Stimulated activated naive CD4-positive, alpha-beta T cell (primary cell): ENCODE measurements at regions not wholly inside any gene's neighbourhood (a gene's known extent, or its start where the extent isn't known, plus 50 kb on each side); places are given as distances from the start of the nearest gene placed in this dataset.

Experiments used
- DNase-seq, 6 experiments: peaks; one replicate each; lab custom pipeline; 2025; lab: John Stamatoyannopoulos, UW

DNA sequence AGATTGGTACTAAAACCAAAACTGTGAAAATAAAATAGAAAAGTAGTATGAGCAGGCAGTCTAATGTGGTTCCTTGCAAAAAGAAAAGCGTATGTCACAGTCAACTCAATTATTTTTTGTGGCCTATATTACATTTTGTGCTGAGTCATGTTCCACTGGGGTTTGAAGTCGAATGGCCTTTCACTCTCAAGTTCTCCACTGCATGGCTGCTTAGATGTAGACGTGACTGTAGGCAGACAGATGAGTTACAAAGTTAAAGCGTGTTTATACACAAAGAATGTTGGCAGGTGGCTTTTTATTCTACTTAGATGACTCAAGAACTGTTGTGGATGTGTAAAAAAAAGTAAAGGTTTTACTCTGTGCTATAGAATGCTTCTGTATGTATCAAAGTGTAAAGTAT is 133.9 kb downstream of the SLITRK6 start:
- DNase-seq = no peak

DNA sequence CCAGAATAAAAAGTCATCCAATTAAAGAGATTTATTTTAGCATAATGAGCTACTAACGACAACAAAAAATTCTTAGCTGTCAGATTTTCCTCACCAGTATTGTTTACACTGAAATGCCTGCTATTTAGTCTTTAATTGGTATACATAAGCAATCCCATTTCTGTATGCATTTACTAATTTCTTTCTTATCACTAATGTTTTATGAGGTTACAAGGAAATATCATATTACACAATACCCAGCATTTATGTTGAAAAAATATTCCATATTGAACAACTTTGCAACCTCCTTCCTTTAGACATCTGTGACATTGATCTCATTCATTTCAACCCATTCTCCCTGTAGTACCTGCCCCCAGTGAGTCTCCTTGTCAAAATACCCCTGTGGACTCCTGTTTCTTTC is 135.4 kb downstream of the SLITRK6 start:
- DNase-seq = no peak

DNA sequence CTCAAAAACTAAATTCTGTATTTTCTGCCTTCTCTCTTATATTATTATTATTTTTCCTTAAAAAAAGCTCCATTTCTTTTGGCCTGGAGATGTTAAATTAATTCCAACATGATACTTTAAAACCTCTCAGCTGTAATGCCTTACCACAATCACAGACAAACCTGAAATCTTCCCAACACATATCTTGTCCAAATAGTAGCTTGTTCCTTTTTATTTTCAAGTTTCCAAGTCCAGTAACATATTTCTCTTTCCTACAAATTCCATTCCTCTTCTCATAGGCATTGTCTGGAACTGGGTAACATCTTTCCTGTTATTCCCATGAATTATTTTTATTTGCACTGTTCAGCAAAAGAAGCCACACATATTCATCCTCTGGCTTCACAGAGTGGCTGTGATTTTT is 137.0 kb downstream of the SLITRK6 start:
- no peak for DNase-seq

DNA sequence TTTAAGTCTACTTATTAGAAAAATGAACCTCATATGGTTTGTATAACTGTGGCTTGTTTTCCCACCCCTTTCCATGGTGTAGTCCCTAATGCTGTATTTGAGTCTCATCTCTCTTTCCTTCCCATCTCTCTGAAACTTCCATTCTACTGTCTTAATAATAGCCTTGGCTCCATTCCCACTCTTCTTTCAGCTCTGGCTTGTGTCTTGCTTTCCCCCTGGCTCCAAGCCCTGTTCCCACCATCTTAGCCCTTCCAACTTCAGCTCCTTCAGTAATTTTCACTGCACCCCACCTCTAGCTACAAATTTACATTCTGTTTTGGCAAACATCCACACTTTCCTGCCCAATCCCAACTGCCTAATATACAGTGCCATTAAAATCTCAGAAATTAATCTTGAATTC is 137.5 kb downstream of the SLITRK6 start:
- DNase-seq = no peak

DNA sequence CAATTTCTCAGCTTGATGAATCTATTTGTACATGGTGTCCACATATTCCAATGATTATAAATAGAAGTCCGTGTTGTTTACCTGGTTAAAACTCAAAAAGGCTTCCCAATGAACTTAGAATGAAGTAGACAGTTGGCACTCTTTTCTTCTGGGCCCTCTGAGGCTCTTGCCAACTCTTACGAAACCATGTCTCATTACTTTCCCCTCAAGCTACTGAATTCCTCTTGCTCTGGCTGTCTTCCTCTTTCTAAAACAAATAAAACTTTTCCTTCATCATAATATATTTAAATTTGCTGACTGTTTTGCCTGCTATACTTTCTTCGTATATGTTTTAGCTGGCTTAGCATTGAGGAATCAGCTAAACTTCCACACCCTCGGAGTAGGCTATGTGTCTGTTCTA is 139.7 kb downstream of the SLITRK6 start:
- DNase-seq = no peak

DNA sequence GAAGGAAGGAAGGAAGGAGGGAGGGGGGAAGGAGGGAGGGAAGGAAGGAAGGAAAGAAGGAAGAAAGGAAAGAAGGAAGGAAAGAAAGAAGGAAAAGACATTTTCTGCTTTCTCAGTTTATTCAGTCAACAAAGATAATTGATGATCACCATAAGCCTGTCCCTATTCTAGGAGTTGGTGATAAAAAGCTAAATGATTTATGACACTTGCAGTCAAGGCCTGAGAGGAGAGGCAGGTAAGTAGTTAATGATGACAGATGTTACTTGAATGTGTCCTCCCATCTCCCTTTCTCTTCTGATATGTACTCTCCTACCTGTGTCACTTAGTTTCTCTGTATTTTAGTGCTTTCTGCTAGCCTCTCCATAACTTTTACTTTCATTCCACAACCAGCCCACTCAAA is 141.3 kb downstream of the SLITRK6 start:
- no peak for DNase-seq

DNA sequence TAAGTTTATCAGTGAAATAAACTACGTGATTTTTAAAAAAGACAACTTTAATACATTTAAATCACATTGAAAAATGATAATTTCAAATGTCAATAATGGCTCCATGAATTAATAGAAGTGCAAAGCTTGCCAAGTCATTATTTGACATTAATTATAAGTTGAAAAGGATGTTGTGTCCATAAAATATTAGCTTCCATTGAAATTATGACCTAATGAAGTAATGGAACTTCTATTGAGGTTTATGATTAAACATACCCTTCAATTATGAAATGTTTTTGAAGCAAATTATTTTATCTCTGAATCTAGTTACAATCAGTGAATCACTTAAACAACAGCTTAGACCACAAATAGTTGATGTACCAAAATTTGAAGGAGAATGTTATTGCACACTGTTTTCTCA is 144.2 kb downstream of the SLITRK6 start:
- DNase-seq = no peak

DNA sequence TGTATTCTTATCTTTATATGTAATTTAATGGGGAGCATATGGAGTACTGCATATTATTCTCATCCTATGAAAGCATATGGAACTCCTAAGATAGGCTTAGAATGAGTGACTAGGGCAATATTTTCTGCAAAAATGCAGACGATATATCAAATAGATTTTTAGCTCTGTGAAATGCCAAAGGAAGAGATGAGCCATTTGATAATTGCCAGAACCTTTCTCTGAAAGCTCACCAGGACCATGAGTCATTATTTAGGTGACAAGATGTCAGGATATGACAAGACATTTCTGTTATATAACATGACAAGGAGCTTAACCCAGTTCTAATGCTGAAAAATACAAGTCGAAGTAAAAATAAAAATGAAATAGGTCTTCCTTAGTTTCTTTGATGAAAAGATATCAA is 145.0 kb downstream of the SLITRK6 start:
- no peak for DNase-seq

DNA sequence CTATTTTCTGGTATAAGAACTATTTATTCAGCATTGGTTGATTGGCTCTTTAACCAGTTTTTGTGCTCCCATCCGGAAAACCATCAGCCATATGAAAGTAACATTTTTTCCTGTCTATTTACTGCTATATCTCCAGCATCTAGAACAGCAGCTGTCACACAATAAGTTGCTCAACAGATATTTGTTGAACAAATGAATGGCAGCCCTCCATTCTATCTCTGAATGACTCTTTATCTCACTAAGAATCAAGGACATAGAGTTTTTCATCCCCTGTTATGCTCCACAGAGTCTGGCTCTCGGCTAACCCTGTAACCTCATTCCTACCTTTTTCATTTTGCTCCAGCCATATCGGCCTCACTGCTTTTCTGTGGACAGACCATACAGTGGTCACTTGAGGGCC is 145.5 kb downstream of the SLITRK6 start:
- DNase-seq = no peak

DNA sequence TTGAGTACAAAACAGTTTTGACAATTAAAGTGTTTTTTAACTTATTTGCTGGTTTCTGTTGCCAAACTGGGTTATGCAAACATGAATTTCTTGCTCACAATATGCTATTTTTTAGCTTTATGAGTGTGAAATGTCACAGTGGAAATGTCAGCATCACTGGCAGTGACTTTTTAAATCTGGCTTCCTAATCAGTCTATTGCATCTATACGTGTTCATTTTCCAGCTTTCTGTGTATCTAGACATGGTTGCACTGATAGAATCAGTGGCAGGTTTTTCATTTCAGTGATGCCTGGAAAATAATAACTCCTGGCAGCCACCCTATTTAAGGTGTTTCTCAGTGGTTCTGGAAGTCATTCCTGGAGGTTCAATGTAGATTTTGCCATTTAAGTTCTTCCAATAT is 146.7 kb downstream of the SLITRK6 start:
- no peak for DNase-seq

DNA sequence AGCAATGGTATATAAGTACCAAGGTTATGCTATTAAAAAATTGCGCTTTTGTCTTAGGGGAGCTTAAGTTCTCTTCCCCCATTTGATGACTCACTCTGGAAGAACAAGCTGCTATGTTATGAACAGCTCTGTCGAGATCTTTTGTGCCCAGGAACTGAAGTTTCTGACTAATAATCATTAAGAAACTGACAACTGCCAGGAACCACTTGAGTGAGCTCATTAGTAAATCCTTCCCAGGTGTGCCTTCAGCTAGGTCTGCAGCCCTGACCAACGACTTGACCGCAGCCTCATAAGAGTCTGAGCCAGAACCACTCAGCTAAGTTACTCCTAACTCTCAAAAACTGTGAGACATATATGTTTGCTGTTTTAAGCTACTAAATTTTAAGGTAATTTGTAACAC is 147.8 kb downstream of the SLITRK6 start:
- no peak for DNase-seq

DNA sequence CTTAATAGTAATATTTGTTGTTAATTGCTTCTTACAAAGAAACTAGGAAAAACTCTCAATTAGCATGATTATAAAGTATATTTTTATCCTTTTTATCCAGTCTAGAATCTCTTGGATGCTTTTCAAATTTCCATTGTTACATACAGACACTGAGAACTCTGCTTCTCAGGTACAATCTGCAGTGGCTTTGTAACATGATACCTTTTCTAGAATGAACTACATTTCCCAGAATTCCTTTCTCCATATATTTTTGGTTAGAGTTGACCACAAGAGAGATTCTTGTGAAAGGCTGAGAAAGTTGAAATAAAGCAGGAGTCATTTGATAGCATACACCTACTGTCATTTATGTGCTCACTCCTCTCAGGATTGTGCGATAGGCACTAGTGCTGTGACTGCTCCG is 148.6 kb downstream of the SLITRK6 start:
- no peak for DNase-seq

DNA sequence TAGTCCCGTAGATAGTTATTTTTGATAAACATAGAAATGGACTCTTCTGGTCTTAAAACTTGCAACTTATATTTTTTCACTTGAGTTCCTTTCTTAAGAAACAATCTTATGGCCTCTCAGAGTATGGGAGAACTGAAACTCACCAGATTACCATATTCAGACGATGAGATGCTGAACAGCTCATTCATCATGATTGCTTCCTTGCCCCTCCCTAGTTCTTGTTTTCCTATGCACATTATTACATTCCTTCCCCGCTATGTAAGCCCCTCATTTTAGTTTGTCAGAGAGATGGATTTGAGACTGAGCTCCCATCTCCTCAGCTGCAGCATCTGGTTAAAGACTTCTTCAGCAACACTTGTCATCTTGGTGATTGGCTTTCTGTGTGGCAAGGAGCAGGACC is 158.5 kb downstream of the SLITRK6 start:
- no peak for DNase-seq

DNA sequence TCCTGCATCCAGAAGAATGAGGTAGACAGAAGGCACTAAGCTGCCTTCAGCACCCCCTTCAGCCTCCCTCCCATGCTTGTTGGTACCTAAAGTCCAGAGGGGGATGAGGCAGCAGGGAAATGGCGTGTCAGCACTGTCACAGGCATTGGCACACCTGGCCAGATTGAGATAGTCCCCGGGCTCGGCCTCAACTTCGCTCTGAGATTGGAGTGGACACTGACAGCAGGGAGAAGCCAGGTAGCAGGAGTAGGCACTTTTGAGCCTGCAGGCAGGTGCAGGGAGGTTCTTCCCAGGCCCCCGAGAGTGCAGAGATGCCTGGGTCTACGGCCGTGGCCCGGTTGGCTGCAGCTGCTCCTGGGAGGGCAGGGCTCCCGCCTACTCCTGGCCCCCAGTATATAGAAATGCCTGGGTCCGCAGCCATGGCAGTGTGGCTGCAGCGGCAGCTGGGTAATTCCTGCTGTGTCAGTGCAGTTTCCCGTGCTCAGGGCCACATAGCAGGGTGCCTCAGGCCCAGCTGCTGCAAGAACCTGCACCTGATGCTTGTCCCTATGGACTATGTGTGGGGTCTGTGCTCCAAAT is 160.3 kb downstream of the SLITRK6 start:
- DNase-seq = no peak

DNA sequence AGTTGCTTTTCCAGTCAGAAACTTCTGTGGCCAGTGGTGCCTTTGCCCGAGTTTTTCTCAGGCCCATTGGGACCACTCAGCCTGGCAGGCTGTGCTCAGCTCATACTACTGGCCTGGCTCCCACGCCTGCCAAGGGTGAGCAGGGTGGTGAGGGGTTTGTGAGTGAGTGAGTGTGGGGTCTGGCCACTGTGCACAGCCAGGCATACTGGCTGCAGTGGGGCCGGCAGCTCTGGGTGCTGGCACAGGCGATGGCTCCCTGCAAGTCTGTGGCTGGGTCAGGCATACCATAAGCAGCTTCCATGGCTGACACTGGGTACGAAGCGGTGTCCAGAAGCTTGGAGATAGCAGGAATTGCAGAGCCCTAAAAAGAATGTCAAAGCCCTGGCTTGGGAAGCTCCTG is 161.0 kb downstream of the SLITRK6 start:
- DNase-seq = no peak

DNA sequence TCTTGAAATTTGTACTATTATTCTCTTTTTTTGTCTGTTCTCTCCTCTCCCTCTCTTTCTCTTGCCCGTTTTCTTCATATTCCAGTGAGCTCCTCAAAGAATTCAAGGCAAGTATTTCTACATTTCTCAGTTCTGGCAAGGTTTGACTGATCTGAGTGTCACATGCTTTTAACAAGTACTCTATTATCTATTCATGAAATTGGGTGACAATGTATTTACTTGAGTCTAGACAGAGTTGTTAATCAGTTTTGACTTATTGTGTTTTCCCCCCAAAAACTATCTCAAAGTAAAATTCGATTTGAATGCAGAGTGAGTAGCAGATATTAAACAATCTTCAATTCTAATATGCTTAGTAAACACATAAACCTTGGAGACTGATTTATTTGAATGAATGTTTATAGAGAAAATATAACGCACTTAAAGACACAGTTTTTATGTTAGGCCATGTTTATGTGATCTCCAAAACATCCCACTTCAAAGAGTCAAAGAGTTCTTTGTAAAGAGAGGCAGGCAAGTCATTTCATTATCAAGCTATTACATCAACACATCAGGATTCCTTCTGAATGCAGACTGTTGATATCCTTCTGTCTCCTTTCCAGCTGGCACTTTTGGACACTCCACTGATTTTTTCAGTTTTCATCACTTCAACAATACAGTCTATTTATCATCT is 166.6 kb downstream of the SLITRK6 start:
- no peak for DNase-seq

DNA sequence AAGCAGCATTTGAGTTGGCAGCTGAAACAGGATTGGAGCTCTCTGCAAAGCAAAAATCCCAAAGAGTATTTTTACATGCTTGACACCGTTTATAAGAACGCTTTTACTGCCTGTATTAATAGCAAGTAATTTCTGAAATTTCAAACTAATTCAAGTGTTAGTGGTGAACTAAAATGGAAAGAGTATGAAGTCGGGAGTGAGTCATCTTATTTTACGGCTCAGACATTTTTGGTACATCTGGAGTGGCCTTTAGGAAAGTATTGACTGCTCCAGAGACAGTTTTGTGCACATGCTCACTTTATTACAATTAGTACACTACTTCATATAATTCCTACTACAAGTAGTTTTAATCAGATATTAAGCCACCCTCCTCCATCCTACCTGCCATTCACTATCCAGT is 167.4 kb downstream of the SLITRK6 start:
- no peak for DNase-seq

DNA sequence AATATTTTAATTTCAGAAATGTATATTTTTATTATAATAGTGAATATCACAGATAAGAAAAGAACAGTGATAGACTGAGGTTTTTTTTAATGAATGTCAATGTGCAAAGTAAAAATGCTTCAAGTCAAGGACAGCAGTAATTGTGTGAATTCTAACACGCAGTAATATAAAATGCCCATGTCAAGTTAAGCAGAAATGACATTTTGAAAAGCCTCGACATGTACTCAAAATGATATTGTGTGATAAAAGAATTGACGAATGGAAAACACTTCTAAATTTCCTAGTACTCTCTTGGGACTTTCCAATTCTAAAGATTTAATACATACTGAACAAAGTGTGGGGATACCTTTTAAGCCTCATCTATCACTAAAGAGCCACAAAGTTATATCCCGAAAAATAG is 172.6 kb downstream of the SLITRK6 start:
- DNase-seq = no peak

DNA sequence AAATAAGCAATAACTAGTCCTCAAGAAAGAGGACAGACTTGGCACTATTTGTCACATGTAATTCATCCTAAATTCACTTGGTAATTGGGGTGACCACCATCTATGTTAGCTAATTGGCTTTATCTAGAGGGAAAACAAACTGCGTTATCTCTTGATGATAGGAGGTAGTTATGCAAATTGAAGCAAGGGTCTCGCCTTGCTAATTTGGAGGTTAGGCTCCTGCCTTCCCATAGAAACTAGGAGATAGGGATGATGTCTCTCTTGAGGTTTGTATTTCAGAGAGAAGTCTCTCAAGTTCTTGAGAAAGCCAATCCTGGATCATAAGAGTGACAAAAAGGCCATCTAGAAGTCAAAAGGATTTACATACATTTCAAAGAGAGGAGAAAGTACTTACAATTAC is 179.9 kb downstream of the SLITRK6 start:
- no peak for DNase-seq

DNA sequence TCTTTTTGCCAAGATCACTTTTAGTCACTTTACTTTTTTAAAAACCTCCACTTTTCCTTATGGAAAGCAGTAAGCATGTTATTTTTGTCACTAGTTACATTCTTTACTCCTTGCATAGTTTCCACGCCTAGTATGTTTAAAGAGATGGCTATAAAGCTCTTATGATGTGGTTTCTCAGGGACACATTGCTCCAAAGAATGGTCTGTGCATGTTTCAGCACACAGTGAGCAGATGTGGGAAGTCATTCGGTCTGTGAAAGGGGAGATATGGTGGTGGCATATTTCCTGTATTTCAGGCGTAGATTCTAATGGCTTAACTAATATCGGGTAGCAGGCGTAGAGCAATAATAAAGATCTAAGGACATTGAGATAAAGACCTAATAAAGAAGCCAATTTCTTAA is 180.7 kb downstream of the SLITRK6 start:
- DNase-seq = no peak

DNA sequence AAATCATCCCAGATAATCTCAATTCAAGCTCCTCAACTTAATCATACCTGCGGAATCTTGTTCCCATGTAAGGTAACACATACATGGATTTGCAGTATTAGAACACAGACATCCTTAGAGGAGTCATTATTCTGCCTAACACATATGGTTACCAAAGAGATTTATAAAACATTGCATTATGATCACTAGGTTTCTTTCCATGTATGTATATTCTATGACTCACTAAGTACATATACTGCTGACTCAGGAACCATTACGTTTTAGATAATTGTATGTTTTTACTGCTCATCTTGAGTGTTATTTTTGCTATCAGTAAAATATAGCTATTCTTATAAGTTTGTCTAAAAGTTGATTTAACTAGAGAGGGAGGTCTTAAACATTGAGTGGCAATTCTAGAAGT is 182.9 kb downstream of the SLITRK6 start:
- DNase-seq = no peak

DNA sequence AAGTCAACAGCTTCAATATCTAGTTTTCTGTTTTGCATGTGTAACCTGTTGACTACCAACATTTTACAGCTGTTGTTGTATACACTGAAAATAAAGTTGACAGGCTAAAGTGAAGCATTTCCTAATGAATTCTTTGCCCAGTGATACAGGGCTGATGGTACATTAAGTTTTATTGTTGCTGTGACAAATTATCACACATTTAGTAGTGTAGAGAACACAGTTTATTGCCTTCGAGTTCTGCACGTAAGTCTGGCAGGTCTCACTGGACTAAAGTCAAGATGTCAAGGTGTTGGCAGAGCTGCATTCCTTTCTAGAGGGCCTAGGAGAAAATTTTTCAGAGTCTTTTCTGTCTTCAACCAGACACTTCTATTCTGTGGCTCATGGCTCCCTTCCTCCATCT is 184.2 kb downstream of the SLITRK6 start:
- no peak for DNase-seq

DNA sequence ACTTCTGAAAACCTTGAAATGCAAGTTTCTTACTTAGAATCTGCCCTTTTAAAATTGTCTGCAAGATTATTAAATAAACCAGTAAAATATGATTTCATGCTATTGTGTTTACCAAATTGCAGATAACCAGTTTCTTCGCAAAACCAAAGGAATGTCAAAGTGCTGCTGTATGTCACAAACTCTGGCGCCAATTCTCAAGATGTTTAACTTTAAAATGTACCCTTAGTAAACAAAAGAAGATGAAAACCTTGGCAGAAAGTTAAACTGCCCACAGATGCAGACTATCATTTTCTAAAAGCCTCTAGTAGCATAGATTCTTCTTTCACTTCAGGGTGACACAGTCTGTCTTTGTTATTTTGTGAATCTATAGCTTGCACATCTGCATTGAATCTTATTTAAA is 189.2 kb downstream of the SLITRK6 start:
- DNase-seq = no peak

DNA sequence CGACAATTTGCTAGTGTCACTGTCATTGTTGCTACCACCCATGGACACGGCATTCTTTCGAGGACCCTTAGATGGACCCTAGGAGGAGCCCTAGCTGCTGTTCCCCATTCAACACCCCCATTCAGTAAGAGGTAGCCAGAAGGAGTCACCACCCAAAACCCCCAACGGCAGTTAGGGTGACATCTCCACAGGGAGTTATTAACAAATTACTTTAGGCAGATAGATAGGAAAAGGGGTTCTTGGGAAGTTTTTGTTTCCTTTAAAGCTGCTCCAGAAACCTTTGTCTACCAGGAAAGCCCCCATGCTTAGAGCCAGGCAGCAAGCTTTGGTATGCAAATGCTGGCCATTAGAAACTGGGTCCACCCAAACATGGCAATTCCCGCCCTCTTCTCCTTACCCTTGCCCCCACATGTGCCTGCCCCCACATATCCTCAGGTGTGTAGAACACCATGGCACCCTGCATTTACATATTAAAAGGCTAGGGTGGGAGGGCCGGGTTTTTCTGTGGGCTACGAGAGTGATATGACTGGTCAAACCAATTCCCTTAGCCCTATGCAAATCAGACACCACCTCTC is 190.9 kb downstream of the SLITRK6 start:
- no peak for DNase-seq
